NOMO-1 treated with DMSO at 0.1 percent for 48 hours (cell line): ENCODE measurements at regions not wholly inside any gene's neighbourhood (a gene's known extent, or its start where the extent isn't known, plus 50 kb on each side); places are given as distances from the start of the nearest gene placed in this dataset.
"Not testable (repeated sequence)": the region's sequence is repeated elsewhere in the genome, so short reads cannot be mapped to it uniquely, and the experiment has no call there.

Experiments used
- DNase-seq: peaks from one replicate; lab custom pipeline; 2025; ENCODE audit not compliant: unreplicated experiment; lab: John Stamatoyannopoulos, UW

GRCh38 chr7:88615336-88615735, 144.2 kb upstream of the ZNF804B start:
- no peak for DNase-seq

GRCh38 chr7:88614736-88615135, 144.8 kb upstream of the ZNF804B start:
- DNase-seq = no peak

- no peak for DNase-seq
Measured at GRCh38 chr7:88610942-88611341, 148.6 kb upstream of the ZNF804B start.

GRCh38 chr7:88600695-88601094, 158.8 kb upstream of the ZNF804B start:
- no peak for DNase-seq

- DNase-seq = no peak
Measured at GRCh38 chr7:88599528-88599927, 160.0 kb upstream of the ZNF804B start.

GRCh38 chr7:88597941-88598425, 161.5 kb upstream of the ZNF804B start:
- DNase-seq = no peak

- DNase-seq = no peak
Measured at GRCh38 chr7:88590963-88591362, 168.5 kb upstream of the ZNF804B start.

GRCh38 chr7:88589927-88590326, 169.6 kb upstream of the ZNF804B start:
- DNase-seq = no peak

GRCh38 chr7:88586890-88587289, 172.6 kb upstream of the ZNF804B start:
- no peak for DNase-seq

GRCh38 chr7:88586219-88586618, 173.3 kb upstream of the ZNF804B start:
- no peak for DNase-seq

- no peak for DNase-seq
Measured at GRCh38 chr7:88576720-88577119, 182.8 kb upstream of the ZNF804B start.

GRCh38 chr7:88566162-88566729, 193.3 kb upstream of the ZNF804B start:
- no peak for DNase-seq

GRCh38 chr7:88565401-88565800, 194.1 kb upstream of the ZNF804B start:
- DNase-seq = no peak

- DNase-seq = not testable (repeated sequence)
Measured at GRCh38 chr7:88556441-88556840, 203.1 kb upstream of the ZNF804B start.

GRCh38 chr7:88554847-88555246, 204.7 kb upstream of the ZNF804B start:
- DNase-seq = not testable (repeated sequence)

GRCh38 chr7:88548399-88548798, 211.1 kb upstream of the ZNF804B start:
- no peak for DNase-seq

GRCh38 chr7:88546808-88547207, 212.7 kb upstream of the ZNF804B start:
- peak; percentile 63 for DNase-seq

GRCh38 chr7:88545663-88546062, 213.8 kb upstream of the ZNF804B start:
- DNase-seq = peak; percentile 26

GRCh38 chr7:88540012-88540411, 219.5 kb upstream of the ZNF804B start:
- no peak for DNase-seq

GRCh38 chr7:88539518-88539917, 220.0 kb upstream of the ZNF804B start:
- no peak for DNase-seq

GRCh38 chr7:88523645-88524044, 217.0 kb upstream of the STEAP4 start:
- DNase-seq = peak; percentile 64

- DNase-seq = no peak
Measured at GRCh38 chr7:88522771-88523293, 216.1 kb upstream of the STEAP4 start.

GRCh38 chr7:88516429-88516828, 209.7 kb upstream of the STEAP4 start:
- DNase-seq = no peak
